ENCODE measurements at regions not wholly inside any gene's neighbourhood (a gene's known extent, or its start where the extent isn't known, plus 50 kb on each side); places are given as distances from the start of the nearest gene placed in this dataset.

DNA sequence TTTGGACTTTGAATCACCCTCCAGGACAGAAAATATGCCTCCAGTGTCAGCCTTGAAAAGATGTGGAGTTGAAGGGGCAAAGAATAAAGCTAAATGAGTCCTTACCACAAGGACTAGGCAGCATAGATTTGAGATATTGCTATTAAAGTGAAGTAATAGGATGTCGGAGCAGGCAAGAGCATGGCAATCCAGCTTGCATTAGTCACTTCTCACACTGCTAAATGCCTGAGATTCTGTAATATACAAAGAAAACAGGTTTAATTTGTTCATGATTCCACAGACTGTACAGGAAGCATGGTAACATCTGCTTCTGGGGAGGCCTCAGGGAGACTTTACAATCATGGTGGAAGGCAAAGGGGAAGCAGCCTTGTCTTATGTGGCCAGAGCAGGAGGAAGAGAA lies 109.8 kb upstream of the PCDH7 start:
- Mint-ChIP-seq H3K36me3 (no peaks in the 10 kb centered on the region), H3K9me3 (ENCODE audit: low read depth) (peaks cover 4% of the 10 kb centered on the region), H3K4me3 (no peak overlapping the region), H3K27me3 (no peaks in the 10 kb centered on the region), H3K4me1 (no peaks in the 10 kb centered on the region), H3K27ac (no peak overlapping the region)
- ATAC-seq (no peak), DNase-seq (no peak)
- CTCF ChIA-PET: no interaction called here

DNA sequence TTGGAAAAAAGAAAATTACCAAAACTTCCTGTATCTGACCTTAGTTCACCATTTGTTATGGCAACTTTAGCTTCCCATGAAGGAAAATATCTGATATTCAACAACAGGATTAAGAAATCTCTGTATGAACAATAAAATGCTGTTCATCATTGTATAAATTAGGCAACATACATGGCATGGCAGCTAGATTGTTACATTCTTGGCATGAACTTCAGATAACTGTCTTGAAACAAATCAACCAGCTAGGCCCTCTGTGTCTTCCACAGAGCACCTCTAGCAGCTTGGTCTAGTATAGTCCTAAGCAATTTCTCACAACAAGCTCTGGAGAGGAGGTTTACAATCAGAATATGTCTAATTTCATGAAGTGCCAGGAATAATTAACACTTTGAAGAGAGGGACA lies 105.4 kb upstream of the PCDH7 start:
- Mint-ChIP-seq H3K4me3 (no peak overlapping the region), H3K27me3 (no peaks in the 10 kb centered on the region), H3K9me3 (ENCODE audit: low read depth) (peaks cover 2% of the 10 kb centered on the region), H3K27ac (no peak overlapping the region), H3K36me3 (no peaks in the 10 kb centered on the region), H3K4me1 (no peaks in the 10 kb centered on the region)
- CTCF ChIA-PET: no interaction called here
- ATAC-seq: no peak
- no peak for DNase-seq

DNA sequence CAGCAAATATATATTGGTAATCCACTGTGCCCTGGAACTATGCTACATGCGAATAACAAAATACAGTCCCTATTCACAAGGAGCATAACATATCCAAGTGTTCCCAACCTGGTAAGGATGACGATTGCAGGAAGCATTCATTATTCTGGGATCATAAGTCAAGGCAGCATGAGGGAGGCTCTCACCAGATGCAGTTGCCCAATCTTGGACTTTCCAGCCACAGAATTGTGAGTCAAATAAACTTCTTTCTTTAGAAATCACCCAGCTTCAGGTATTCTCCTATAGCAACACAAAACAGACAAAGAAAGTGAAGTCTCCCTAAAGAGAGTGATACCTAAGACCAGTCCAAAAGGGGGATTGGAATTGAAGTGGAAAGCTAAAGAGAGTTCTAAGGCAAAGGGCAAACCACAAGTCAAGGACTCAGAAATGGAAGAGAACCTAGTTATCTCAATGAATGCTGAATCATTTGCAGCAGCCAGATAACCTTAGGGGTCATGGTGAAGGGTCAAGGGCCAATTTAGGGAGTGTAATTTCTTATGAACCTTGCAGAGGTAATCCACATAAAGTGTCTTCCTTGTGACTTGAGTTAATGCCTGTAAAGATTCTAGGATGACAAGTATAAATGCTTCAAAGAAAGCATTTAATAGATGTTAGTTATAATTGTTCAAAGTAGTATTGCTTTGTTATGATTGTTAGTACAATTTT lies 103.1 kb upstream of the PCDH7 start:
- CTCF ChIA-PET: no interaction called here
- DNase-seq: no peak
- no peaks in the 10 kb centered on the region for H3K36me3 Mint-ChIP-seq
- H3K4me1 Mint-ChIP-seq: no peaks in the 10 kb centered on the region
- no peak overlapping the region for H3K4me3 Mint-ChIP-seq
- peaks cover 2% of the 10 kb centered on the region for H3K9me3 Mint-ChIP-seq (ENCODE audit: low read depth)
- ATAC-seq: no peak
- H3K27ac Mint-ChIP-seq: no peak overlapping the region
- no peaks in the 10 kb centered on the region for H3K27me3 Mint-ChIP-seq

- no peak overlapping the region for H3K4me3 Mint-ChIP-seq
- peaks cover 2% of the 10 kb centered on the region for H3K9me3 Mint-ChIP-seq (ENCODE audit: low read depth)
- no peaks in the 10 kb centered on the region for H3K36me3 Mint-ChIP-seq
- H3K4me1 Mint-ChIP-seq: no peaks in the 10 kb centered on the region
- CTCF ChIA-PET: no interaction called here
- ATAC-seq: no peak
- DNase-seq: no peak
- H3K27me3 Mint-ChIP-seq: no peaks in the 10 kb centered on the region
- H3K27ac Mint-ChIP-seq: no peak overlapping the region
Observed at GRCh38 chr4:30617836-30618235, 102.3 kb upstream of the PCDH7 start.

GRCh38 chr4:30619679-30620078 lies 100.5 kb upstream of the PCDH7 start:
- no peaks in the 10 kb centered on the region for H3K36me3 Mint-ChIP-seq
- no peak for ATAC-seq
- H3K4me3 Mint-ChIP-seq: no peak overlapping the region
- no peak overlapping the region for H3K27ac Mint-ChIP-seq
- peaks cover 3% of the 10 kb centered on the region for H3K9me3 Mint-ChIP-seq (ENCODE audit: low read depth)
- H3K4me1 Mint-ChIP-seq: no peaks in the 10 kb centered on the region
- CTCF ChIA-PET: no interaction called here
- H3K27me3 Mint-ChIP-seq: no peaks in the 10 kb centered on the region
- DNase-seq: no peak

GRCh38 chr4:30620711-30621110 lies 99.5 kb upstream of the PCDH7 start:
- ATAC-seq (no peak), DNase-seq (no peak)
- Mint-ChIP-seq H3K27me3 (no peaks in the 10 kb centered on the region), H3K27ac (no peak overlapping the region), H3K36me3 (no peaks in the 10 kb centered on the region), H3K9me3 (ENCODE audit: low read depth) (peaks cover 3% of the 10 kb centered on the region), H3K4me1 (no peaks in the 10 kb centered on the region), H3K4me3 (no peak overlapping the region)
- CTCF ChIA-PET: no interaction called here

DNA sequence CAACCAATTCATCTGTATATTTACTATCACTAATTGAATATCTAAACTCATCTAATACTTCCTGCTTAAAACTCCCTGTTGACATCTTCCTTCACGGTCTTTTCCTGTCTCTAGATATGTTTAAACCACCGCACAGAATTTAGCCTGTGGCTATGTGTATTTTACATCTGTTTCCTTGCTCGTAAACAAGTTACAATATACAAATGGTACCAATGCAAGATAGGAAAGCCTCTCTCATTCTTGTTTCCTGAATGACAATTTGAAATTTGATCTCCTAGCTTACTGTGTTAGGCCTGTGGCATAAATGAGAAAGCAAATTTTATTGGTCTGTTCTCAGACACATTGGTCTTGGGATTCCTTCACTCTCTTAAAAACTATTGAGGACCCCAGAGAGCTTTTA lies 89.7 kb upstream of the PCDH7 start:
- no peak overlapping the region for H3K4me3 Mint-ChIP-seq
- DNase-seq: no peak
- CTCF ChIA-PET: no interaction called here
- peaks cover 8% of the 10 kb centered on the region for H3K9me3 Mint-ChIP-seq (ENCODE audit: low read depth)
- no peaks in the 10 kb centered on the region for H3K27me3 Mint-ChIP-seq
- no peaks in the 10 kb centered on the region for H3K36me3 Mint-ChIP-seq
- ATAC-seq: no peak
- no peaks in the 10 kb centered on the region for H3K4me1 Mint-ChIP-seq
- no peak overlapping the region for H3K27ac Mint-ChIP-seq

GRCh38 chr4:30632751-30633150 lies 87.4 kb upstream of the PCDH7 start:
- Mint-ChIP-seq H3K9me3 (ENCODE audit: low read depth) (peaks cover 10% of the 10 kb centered on the region), H3K4me3 (no peak overlapping the region), H3K27me3 (no peaks in the 10 kb centered on the region), H3K27ac (no peak overlapping the region), H3K36me3 (no peaks in the 10 kb centered on the region), H3K4me1 (no peaks in the 10 kb centered on the region)
- no peak for DNase-seq
- no peak for ATAC-seq
- CTCF ChIA-PET: no interaction called here

- CTCF ChIA-PET: no interaction called here
- Mint-ChIP-seq H3K27ac (no peak overlapping the region), H3K9me3 (ENCODE audit: low read depth) (peaks cover 10% of the 10 kb centered on the region), H3K27me3 (no peaks in the 10 kb centered on the region), H3K4me1 (no peaks in the 10 kb centered on the region), H3K4me3 (no peak overlapping the region), H3K36me3 (no peaks in the 10 kb centered on the region)
- DNase-seq (no peak), ATAC-seq (no peak)
Observed at GRCh38 chr4:30641345-30641744, 78.8 kb upstream of the PCDH7 start.

DNA sequence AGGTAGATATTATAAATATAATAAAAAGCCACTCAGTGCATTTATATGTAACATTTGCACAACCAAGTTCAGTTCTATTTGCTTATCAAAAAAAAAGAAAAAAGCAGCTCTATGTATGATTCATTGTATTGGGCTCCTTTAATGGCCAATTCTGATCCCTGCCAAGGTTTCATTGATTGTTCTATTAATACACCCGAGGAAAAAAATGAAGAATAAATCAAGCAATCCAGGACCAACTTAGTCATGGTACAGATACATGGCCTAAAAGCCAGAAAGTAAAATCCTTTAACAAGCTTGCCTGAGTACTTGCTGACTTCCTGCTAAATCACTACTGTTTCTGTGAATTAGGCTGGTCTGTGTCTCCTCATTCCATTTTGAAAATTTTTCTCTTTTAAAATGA lies 77.6 kb upstream of the PCDH7 start:
- Mint-ChIP-seq H3K4me1 (no peaks in the 10 kb centered on the region), H3K27me3 (no peaks in the 10 kb centered on the region), H3K9me3 (ENCODE audit: low read depth) (peaks cover 10% of the 10 kb centered on the region), H3K27ac (no peak overlapping the region), H3K36me3 (no peaks in the 10 kb centered on the region), H3K4me3 (no peak overlapping the region)
- CTCF ChIA-PET: no interaction called here
- no peak for ATAC-seq
- DNase-seq: no peak

DNA sequence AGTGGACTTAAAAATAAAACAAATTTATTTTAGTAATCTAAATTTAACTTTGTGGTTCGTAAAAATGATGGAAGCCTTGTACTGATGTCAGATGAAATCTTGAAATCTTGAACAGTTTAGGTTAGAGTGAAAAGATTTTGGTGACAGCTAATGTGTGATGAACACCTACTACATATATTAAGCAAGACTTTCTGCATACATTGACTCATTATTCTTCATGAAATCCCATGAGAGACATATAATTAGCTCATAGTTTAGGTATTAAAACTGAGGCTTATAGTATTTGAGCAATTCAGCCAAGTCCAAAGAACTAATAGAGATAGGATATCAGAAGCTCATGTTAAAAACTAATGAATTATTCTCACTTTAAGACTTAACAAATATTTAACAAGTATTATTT lies 66.9 kb upstream of the PCDH7 start:
- Mint-ChIP-seq H3K9me3 (ENCODE audit: low read depth) (no peaks in the 10 kb centered on the region), H3K36me3 (no peaks in the 10 kb centered on the region), H3K4me3 (no peak overlapping the region), H3K4me1 (no peaks in the 10 kb centered on the region), H3K27ac (no peak overlapping the region), H3K27me3 (no peaks in the 10 kb centered on the region)
- no peak for ATAC-seq
- CTCF ChIA-PET: no interaction called here
- no peak for DNase-seq

DNA sequence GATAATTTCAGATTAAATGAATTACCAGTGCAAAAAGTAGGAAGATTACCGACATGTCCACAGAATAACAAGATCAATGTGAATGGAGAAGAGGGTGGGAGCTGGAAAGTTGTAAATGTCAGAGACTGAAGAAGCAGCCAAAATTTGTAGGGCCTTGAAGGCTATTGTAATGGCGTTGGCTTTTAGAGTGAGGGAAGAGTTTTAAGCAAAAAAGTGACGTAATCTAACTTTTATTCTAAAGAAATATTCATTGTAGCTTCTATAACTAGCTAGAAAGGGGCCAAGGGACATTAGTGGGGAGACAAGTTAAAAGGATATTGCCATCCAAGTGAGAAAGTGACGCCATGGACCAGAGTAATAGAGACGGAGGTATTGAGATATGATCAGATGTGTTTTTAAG lies 63.3 kb upstream of the PCDH7 start:
- Mint-ChIP-seq H3K27ac (no peak overlapping the region), H3K36me3 (no peaks in the 10 kb centered on the region), H3K27me3 (no peaks in the 10 kb centered on the region), H3K4me1 (no peaks in the 10 kb centered on the region), H3K9me3 (ENCODE audit: low read depth) (no peaks in the 10 kb centered on the region), H3K4me3 (no peak overlapping the region)
- CTCF ChIA-PET: no interaction called here
- no peak for DNase-seq
- no peak for ATAC-seq

GRCh38 chr4:30667919-30668318 lies 52.2 kb upstream of the PCDH7 start:
- H3K27me3 Mint-ChIP-seq: no peaks in the 10 kb centered on the region
- DNase-seq (no peak), ATAC-seq (no peak)
- H3K36me3 Mint-ChIP-seq: no peaks in the 10 kb centered on the region
- H3K4me1 Mint-ChIP-seq: no peaks in the 10 kb centered on the region
- CTCF ChIA-PET: no interaction called here
- H3K9me3 Mint-ChIP-seq (ENCODE audit: low read depth): peaks cover 6% of the 10 kb centered on the region
- no peak overlapping the region for H3K27ac Mint-ChIP-seq
- H3K4me3 Mint-ChIP-seq: no peak overlapping the region

- Mint-ChIP-seq H3K4me1 (no peaks in the 10 kb centered on the region), H3K27ac (no peak overlapping the region), H3K4me3 (no peak overlapping the region), H3K36me3 (no peaks in the 10 kb centered on the region), H3K9me3 (ENCODE audit: low read depth) (peaks cover 12% of the 10 kb centered on the region), H3K27me3 (no peaks in the 10 kb centered on the region)
- DNase-seq: no peak
- ATAC-seq: no peak
- CTCF ChIA-PET: no interaction called here
Observed at GRCh38 chr4:30670206-30670605, 50.0 kb upstream of the PCDH7 start.
